ENCODE measurements at regions not wholly inside any gene's neighbourhood (a gene's known extent, or its start where the extent isn't known, plus 50 kb on each side); places are given as distances from the start of the nearest gene placed in this dataset.

GRCh38 chr4:106609917-106610316 lies 241.3 kb upstream of the GIMD1 start:
- H3K4me3 Mint-ChIP-seq, result no peak overlapping the region
- H3K36me3 Mint-ChIP-seq, result peaks cover 2% of the 10 kb centered on the region
- peaks cover 2 to 13% (median 2%) of the 10 kb centered on the region in 3 donors for H3K9me3 Mint-ChIP-seq
- no peak overlapping the region for H3K27ac Mint-ChIP-seq
- no peaks in the 10 kb centered on the region for H3K27me3 Mint-ChIP-seq
- H3K4me1 Mint-ChIP-seq, result no peaks in the 10 kb centered on the region

- H3K4me1 Mint-ChIP-seq, result no peaks in the 10 kb centered on the region
- H3K36me3 Mint-ChIP-seq, result peaks cover 2% of the 10 kb centered on the region
- peaks cover 0 to 10% (median 2%) of the 10 kb centered on the region in 3 donors for H3K9me3 Mint-ChIP-seq
- no peak overlapping the region for H3K4me3 Mint-ChIP-seq
- H3K27ac Mint-ChIP-seq, result no peak overlapping the region
- H3K27me3 Mint-ChIP-seq, result no peaks in the 10 kb centered on the region
Measured at GRCh38 chr4:106607558-106607957, 239.0 kb upstream of the GIMD1 start.

GRCh38 chr4:106604319-106605051 lies 235.9 kb upstream of the GIMD1 start:
- Mint-ChIP-seq H3K9me3 (peaks cover 0 to 9% (median 0%) of the 10 kb centered on the region in 3 donors), H3K36me3 (no peaks in the 10 kb centered on the region), H3K27ac (no peak overlapping the region), H3K27me3 (no peaks in the 10 kb centered on the region), H3K4me1 (no peaks in the 10 kb centered on the region), H3K4me3 (no peak overlapping the region)

- Mint-ChIP-seq H3K4me3 (no peak overlapping the region), H3K4me1 (no peaks in the 10 kb centered on the region), H3K9me3 (peaks cover 0 to 5% (median 0%) of the 10 kb centered on the region in 3 donors), H3K36me3 (no peaks in the 10 kb centered on the region), H3K27me3 (no peaks in the 10 kb centered on the region), H3K27ac (no peak overlapping the region)
Measured at GRCh38 chr4:106603471-106603870, 234.9 kb upstream of the GIMD1 start.

- no peak overlapping the region for H3K27ac Mint-ChIP-seq
- no peaks in the 10 kb centered on the region for H3K36me3 Mint-ChIP-seq
- H3K27me3 Mint-ChIP-seq, result no peaks in the 10 kb centered on the region
- H3K9me3 Mint-ChIP-seq, result no peaks in the 10 kb centered on the region
- no peaks in the 10 kb centered on the region for H3K4me1 Mint-ChIP-seq
- H3K4me3 Mint-ChIP-seq, result no peak overlapping the region
Measured at GRCh38 chr4:106602711-106603110, 234.1 kb upstream of the GIMD1 start.

- H3K27me3 Mint-ChIP-seq, result no peaks in the 10 kb centered on the region
- H3K4me3 Mint-ChIP-seq, result no peak overlapping the region
- no peaks in the 10 kb centered on the region for H3K36me3 Mint-ChIP-seq
- no peaks in the 10 kb centered on the region for H3K9me3 Mint-ChIP-seq
- H3K4me1 Mint-ChIP-seq, result no peaks in the 10 kb centered on the region
- H3K27ac Mint-ChIP-seq, result no peak overlapping the region
Measured at GRCh38 chr4:106601519-106601918, 232.9 kb upstream of the GIMD1 start.

- H3K36me3 Mint-ChIP-seq, result no peaks in the 10 kb centered on the region
- H3K9me3 Mint-ChIP-seq, result peaks cover 0 to 3% (median 0%) of the 10 kb centered on the region in 3 donors
- no peak overlapping the region for H3K4me3 Mint-ChIP-seq
- no peak overlapping the region for H3K27ac Mint-ChIP-seq
- no peaks in the 10 kb centered on the region for H3K4me1 Mint-ChIP-seq
- H3K27me3 Mint-ChIP-seq, result no peaks in the 10 kb centered on the region
Measured at GRCh38 chr4:106595906-106596305, 227.3 kb upstream of the GIMD1 start.

GRCh38 chr4:106594291-106594952 lies 225.8 kb upstream of the GIMD1 start:
- Mint-ChIP-seq H3K36me3 (no peaks in the 10 kb centered on the region), H3K27ac (no peak overlapping the region), H3K9me3 (peaks cover 0 to 3% (median 0%) of the 10 kb centered on the region in 3 donors), H3K27me3 (no peaks in the 10 kb centered on the region), H3K4me3 (no peak overlapping the region), H3K4me1 (no peaks in the 10 kb centered on the region)

GRCh38 chr4:106588891-106589290 lies 220.3 kb upstream of the GIMD1 start:
- Mint-ChIP-seq H3K4me3 (no peak overlapping the region), H3K27ac (no peak overlapping the region), H3K9me3 (peaks cover 1 to 4% (median 3%) of the 10 kb centered on the region in 3 donors), H3K36me3 (no peaks in the 10 kb centered on the region), H3K27me3 (no peaks in the 10 kb centered on the region), H3K4me1 (peaks cover 0 to 3% (median 0%) of the 10 kb centered on the region in 3 donors)

GRCh38 chr4:106587558-106587957 lies 219.0 kb upstream of the GIMD1 start:
- Mint-ChIP-seq H3K4me3 (no peak overlapping the region), H3K9me3 (peaks cover 1 to 4% (median 3%) of the 10 kb centered on the region in 3 donors), H3K4me1 (peaks cover 0 to 3% (median 0%) of the 10 kb centered on the region in 3 donors), H3K27ac (no peak overlapping the region), H3K27me3 (no peaks in the 10 kb centered on the region), H3K36me3 (peaks cover 1% of the 10 kb centered on the region)

- H3K4me1 Mint-ChIP-seq, result peaks cover 0 to 3% (median 0%) of the 10 kb centered on the region in 3 donors
- no peak overlapping the region for H3K27ac Mint-ChIP-seq
- no peaks in the 10 kb centered on the region for H3K27me3 Mint-ChIP-seq
- H3K4me3 Mint-ChIP-seq, result no peak overlapping the region
- peaks cover 1% of the 10 kb centered on the region for H3K36me3 Mint-ChIP-seq
- peaks cover 0 to 4% (median 1%) of the 10 kb centered on the region in 3 donors for H3K9me3 Mint-ChIP-seq
Measured at GRCh38 chr4:106585915-106586349, 217.4 kb upstream of the GIMD1 start.

GRCh38 chr4:106584337-106584989 lies 215.9 kb upstream of the GIMD1 start:
- no peaks in the 10 kb centered on the region for H3K27me3 Mint-ChIP-seq
- H3K4me3 Mint-ChIP-seq, result no peak overlapping the region
- no peak overlapping the region for H3K27ac Mint-ChIP-seq
- peaks cover 0 to 3% (median 0%) of the 10 kb centered on the region in 3 donors for H3K4me1 Mint-ChIP-seq
- H3K9me3 Mint-ChIP-seq, result peaks cover 0 to 4% (median 1%) of the 10 kb centered on the region in 3 donors
- peaks cover 1% of the 10 kb centered on the region for H3K36me3 Mint-ChIP-seq

GRCh38 chr4:106583567-106583966 lies 215.0 kb upstream of the GIMD1 start:
- Mint-ChIP-seq H3K4me1 (peaks cover 0 to 3% (median 0%) of the 10 kb centered on the region in 3 donors), H3K27me3 (no peaks in the 10 kb centered on the region), H3K9me3 (peaks cover 0 to 4% (median 1%) of the 10 kb centered on the region in 3 donors), H3K27ac (no peak overlapping the region), H3K36me3 (peaks cover 1% of the 10 kb centered on the region), H3K4me3 (no peak overlapping the region)

GRCh38 chr4:106583108-106583507 lies 214.5 kb upstream of the GIMD1 start:
- H3K9me3 Mint-ChIP-seq, result peaks cover 1 to 4% (median 3%) of the 10 kb centered on the region in 3 donors
- H3K27me3 Mint-ChIP-seq, result no peaks in the 10 kb centered on the region
- peaks cover 1% of the 10 kb centered on the region for H3K36me3 Mint-ChIP-seq
- no peak overlapping the region for H3K4me3 Mint-ChIP-seq
- peaks cover 0 to 3% (median 0%) of the 10 kb centered on the region in 3 donors for H3K4me1 Mint-ChIP-seq
- no peak overlapping the region for H3K27ac Mint-ChIP-seq

GRCh38 chr4:106582103-106582502 lies 213.5 kb upstream of the GIMD1 start:
- H3K36me3 Mint-ChIP-seq, result peaks cover 1% of the 10 kb centered on the region
- peaks cover 1 to 4% (median 3%) of the 10 kb centered on the region in 3 donors for H3K9me3 Mint-ChIP-seq
- H3K27me3 Mint-ChIP-seq, result no peaks in the 10 kb centered on the region
- H3K4me1 Mint-ChIP-seq, result peaks cover 0 to 3% (median 0%) of the 10 kb centered on the region in 3 donors
- no peak overlapping the region for H3K4me3 Mint-ChIP-seq
- H3K27ac Mint-ChIP-seq, result no peak overlapping the region

All from IgD-negative memory B cell (primary cell).